Loucy (cell line): ENCODE measurements at regions not wholly inside any gene's neighbourhood (a gene's known extent, or its start where the extent isn't known, plus 50 kb on each side); places are given as distances from the start of the nearest gene placed in this dataset.

ENCODE experiments used
- CTCF ChIP-seq: fragments of 200-600 bp; sonication (generic); conservative IDR thresholded peaks from 2 replicates; pipeline ENCODE4 v1.5.1; 2014; ENCODE audit warnings: mild to moderate bottlenecking, antibody characterized with exemption, low read length
- EZH2phosphoT487 ChIP-seq: fragments of 200-600 bp; IDR thresholded peaks from 2 replicates; pipeline ENCODE4 v1.6.1; 2018; ENCODE audit warnings: antibody characterized with exemption, mild to moderate bottlenecking, moderate library complexity, borderline replicate concordance

- TF ChIP-seq CTCF (no peak), EZH2phosphoT487 (no peak)
These were observed 104.2 kb upstream of the PRDM1 start for GRCh38 chr6:105981888-105982358.
